GM13976 (cell line): ENCODE measurements at regions not wholly inside any gene's neighbourhood (a gene's known extent, or its start where the extent isn't known, plus 50 kb on each side); places are given as distances from the start of the nearest gene placed in this dataset.

ENCODE experiments used
- DNase-seq: peaks from one replicate; pipeline ENCODE4 v3.0.0; 2012; ENCODE audit warnings: low spot score
- in situ Hi-C: fragments of 300-500 bp; cut with MboI; formaldehyde crosslinking; loops from one replicate; pipeline ENCODE4 v1.12.0; 2022; ENCODE audit warnings: low sequenced_read_pairs, mixed read lengths, inconsistent platforms; ENCODE audit not compliant: unreplicated experiment
- TF ChIP-seq, protein P1 (sequence below): IDR thresholded peaks from 2 replicates; pipeline ENCODE4 v1.5.1; 2012; ENCODE audit warnings: borderline replicate concordance, mild to moderate bottlenecking; ENCODE audit not compliant: insufficient read depth; ENCODE audit errors: extremely low read depth, missing control alignments, control extremely low read depth

DNA sequence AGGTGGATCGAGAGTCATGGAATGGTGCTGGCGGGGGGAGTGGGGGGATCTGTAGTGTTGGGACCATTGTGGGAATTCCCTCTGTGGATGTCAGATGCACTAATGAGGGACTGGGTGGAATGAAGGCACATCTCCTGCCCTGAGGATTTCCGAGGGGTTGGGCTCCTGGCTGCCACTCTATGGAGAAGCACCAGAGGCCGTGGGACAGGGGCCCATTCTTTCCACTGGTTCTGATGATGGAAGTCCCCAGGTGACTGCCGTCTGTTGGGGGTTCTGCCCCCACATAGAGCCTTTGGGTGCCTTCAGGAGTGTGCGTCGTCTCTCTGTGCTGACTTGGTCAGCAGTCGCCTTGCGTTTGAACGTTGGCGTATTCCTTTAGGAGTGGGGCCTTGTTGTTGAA is 202.9 kb downstream of the GLRX3 start:
- no peak for DNase-seq
- in situ Hi-C loops = no loop called here
- TF ChIP-seq, protein P1, sequence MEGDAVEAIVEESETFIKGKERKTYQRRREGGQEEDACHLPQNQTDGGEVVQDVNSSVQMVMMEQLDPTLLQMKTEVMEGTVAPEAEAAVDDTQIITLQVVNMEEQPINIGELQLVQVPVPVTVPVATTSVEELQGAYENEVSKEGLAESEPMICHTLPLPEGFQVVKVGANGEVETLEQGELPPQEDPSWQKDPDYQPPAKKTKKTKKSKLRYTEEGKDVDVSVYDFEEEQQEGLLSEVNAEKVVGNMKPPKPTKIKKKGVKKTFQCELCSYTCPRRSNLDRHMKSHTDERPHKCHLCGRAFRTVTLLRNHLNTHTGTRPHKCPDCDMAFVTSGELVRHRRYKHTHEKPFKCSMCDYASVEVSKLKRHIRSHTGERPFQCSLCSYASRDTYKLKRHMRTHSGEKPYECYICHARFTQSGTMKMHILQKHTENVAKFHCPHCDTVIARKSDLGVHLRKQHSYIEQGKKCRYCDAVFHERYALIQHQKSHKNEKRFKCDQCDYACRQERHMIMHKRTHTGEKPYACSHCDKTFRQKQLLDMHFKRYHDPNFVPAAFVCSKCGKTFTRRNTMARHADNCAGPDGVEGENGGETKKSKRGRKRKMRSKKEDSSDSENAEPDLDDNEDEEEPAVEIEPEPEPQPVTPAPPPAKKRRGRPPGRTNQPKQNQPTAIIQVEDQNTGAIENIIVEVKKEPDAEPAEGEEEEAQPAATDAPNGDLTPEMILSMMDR = no peak

DNA sequence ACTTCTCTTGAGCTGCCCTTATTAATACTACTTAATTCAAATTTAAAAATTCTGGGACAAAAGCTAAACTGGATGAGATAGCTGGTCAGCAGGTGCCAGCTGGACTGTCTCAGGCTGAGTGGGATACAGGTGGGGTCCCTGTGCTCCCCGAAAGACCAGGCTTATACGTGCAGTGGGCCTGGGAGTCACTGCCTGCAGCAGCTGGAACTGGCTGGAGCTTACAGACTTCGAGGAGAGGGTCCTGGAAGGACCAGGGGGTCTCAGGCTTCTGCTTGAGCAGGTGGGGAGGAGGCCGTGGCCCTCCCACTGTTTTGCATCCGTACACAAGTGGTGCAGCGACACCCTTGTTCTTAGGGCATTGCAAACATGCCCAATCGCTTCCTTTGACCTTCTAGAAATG is 203.7 kb downstream of the GLRX3 start:
- no peak for DNase-seq
- TF ChIP-seq, protein P1 = no peak
- in situ Hi-C loops = no loop called here

DNA sequence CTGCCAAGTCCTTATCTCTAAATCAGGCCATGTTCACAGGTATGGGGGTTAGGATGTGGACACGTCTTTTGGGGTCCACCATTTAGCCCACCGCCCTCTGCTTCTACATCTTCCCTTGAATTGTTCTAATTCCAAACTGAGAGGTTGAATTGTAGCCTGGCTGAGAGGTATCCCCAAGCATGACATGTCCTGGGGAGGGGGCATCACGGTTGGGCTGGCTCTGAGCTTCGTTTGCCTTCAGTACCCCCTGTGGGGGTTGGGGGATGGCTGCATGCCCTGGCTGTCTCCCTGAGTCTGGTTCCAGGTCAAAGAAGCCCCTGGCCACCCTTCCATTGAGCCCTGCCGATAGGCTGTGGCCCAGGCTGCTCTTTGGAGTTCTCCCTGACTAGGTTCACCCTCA is 204.6 kb downstream of the GLRX3 start:
- TF ChIP-seq, protein P1 = no peak
- in situ Hi-C loops = no loop called here
- DNase-seq = no peak

DNA sequence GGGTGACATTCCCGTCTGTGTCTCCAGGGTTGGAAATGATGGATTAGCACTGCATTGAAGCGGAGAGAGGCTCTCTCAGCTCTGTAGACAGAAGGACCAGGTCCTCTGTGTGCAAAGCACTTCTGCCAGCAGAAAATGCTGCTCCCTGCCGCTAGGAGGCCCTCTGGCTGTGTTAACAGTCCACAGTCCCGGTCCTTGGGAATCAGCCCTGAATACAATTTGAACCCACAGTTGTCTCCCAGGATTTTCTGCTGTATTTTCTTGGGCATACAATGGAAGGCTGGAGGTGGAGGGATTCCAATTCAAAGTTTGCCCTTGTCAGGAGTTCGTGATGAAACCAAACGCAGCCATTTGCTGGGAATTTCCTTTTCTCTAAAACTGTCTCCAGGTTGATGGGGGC is 205.2 kb downstream of the GLRX3 start:
- TF ChIP-seq, protein P1 = no peak
- in situ Hi-C loops = no loop called here
- no peak for DNase-seq

DNA sequence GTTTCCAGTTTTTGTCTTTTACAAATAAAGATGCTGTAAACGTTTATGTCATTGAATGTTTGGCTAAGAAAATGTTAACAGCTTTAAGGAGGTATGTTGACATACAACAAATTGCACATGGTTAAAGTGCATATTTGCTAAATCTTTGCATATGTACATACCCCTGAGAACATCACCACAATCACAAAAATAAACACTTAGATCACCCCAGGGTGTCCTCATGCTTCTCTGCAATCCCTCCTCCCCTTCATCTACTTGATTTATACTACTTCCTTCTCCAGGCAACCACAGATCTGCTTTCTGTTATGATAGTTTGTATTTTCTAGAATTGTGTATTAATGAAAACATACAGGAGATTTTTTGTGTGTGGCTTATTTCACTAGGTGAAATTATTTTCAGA is 209.5 kb downstream of the GLRX3 start:
- in situ Hi-C loops = no loop called here

DNA sequence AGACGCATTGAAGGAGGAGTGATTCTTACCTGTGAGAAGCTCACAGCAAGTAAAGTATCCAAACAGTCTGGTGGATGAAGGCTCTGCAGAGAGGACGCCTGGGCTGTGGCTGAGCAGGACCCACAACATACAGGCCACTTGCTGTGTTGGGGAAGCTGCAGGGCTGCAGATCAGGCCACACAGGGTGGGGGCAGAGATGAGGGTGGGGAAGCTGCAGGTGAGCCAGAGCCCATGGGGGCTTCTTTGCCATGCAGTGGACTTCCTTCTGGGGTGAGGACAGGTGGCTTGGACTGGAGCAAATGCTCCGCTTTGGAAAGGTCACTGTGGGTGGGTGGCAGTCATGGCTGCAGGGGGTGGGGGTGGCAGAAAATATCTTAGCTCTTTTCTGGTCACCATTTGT is 214.8 kb downstream of the GLRX3 start:
- DNase-seq = no peak
- in situ Hi-C loops = no loop called here
- TF ChIP-seq, protein P1 = no peak

More for the DNA sequence above, 209.5 kb downstream of the GLRX3 start:
- TF ChIP-seq, protein P1 = no peak
- DNase-seq = no peak
